ENCODE measurements at regions not wholly inside any gene's neighbourhood (a gene's known extent, or its start where the extent isn't known, plus 50 kb on each side); places are given as distances from the start of the nearest gene placed in this dataset.

DNA sequence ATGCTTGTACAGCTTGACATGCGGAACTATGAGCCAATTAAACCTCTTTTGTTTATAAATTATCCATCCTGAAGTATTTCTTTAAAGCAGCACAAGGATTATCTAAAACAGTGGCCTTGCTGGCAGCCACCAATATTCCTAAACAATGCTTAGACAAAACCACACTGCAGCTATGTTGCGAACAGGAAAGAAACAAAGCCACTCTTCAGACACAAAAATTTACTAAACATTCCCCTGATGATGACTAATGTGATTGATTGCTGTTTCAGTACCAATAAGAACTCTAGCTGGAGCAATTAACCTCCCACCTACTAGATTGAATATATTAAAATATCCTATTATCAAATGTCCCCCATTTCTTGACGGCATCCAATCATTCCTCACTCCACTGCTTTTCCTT, 325.8 kb upstream of the REG3G start:
- Mint-ChIP-seq H3K27me3 (ENCODE audit: insufficient read depth) (no peaks in the 10 kb centered on the region; the same call in 1 of the 2 replicates), H3K4me3 (no peak overlapping the region), H3K36me3 (ENCODE audit: low read depth) (no peaks in the 10 kb centered on the region), H3K27ac (no peak overlapping the region), H3K9me3 (peaks cover 19% of the 10 kb centered on the region), H3K4me1 (ENCODE audit: low read depth) (no peaks in the 10 kb centered on the region)
- no peak for DNase-seq
- TF ChIP-seq, protein P1, sequence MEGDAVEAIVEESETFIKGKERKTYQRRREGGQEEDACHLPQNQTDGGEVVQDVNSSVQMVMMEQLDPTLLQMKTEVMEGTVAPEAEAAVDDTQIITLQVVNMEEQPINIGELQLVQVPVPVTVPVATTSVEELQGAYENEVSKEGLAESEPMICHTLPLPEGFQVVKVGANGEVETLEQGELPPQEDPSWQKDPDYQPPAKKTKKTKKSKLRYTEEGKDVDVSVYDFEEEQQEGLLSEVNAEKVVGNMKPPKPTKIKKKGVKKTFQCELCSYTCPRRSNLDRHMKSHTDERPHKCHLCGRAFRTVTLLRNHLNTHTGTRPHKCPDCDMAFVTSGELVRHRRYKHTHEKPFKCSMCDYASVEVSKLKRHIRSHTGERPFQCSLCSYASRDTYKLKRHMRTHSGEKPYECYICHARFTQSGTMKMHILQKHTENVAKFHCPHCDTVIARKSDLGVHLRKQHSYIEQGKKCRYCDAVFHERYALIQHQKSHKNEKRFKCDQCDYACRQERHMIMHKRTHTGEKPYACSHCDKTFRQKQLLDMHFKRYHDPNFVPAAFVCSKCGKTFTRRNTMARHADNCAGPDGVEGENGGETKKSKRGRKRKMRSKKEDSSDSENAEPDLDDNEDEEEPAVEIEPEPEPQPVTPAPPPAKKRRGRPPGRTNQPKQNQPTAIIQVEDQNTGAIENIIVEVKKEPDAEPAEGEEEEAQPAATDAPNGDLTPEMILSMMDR (IDR thresholded peaks at IDR 0.05) = no peak

DNA sequence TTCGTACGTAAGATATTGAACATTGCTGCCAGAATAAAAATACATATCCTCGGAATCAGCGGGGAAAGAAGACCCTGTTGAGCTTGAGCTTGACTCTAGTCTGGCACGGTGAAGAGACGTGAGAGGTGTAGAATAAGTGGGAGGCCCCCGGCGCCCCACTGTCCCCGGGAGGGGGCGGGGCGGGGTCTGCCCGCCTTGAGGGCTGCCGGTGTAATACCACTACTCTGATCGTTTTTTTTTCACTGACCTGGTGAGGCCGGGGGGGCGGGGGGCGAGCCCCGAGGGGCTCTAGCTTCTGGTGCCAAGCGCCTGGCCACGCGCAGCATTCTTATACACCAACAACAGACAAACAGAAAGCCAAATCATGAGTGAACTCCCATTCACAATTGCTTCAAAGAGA, 324.0 kb upstream of the REG3G start:
- no peaks in the 10 kb centered on the region; the same call in 1 of the 2 replicates for H3K27me3 Mint-ChIP-seq (ENCODE audit: insufficient read depth)
- no peak for DNase-seq
- no peaks in the 10 kb centered on the region for H3K36me3 Mint-ChIP-seq (ENCODE audit: low read depth)
- peaks cover 19% of the 10 kb centered on the region for H3K9me3 Mint-ChIP-seq
- H3K27ac Mint-ChIP-seq = no peak overlapping the region
- TF ChIP-seq, protein P1 (IDR thresholded peaks at IDR 0.05) = no peak
- no peak overlapping the region for H3K4me3 Mint-ChIP-seq
- no peaks in the 10 kb centered on the region for H3K4me1 Mint-ChIP-seq (ENCODE audit: low read depth)

DNA sequence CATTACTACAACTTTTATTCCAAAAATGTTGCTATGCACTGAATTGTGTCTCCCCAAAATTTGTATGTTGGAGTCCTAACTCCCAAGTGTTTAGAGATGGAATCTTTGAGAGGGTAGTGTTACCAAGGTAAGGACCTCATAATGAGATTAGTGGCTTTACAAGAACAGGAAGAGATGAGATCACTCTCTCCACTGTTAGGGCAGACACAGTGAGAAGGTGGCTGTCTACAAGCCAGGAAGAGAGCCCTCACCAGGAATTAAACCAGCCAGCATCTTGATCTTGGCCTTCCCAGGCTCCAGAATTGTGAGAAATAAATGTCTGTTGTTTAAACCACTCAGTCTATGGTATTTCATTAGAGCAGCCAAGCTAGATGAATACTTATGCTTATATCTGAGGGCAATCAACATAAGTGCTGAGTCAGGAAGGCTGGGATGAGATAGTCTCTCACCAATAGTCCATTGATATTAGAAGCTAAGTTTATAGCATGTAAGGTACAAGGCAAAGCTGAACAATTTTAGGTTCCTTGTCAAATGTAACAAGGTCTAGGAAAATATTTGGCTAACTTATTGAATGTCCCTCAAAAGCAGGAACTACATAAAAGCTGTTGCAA, 317.6 kb upstream of the REG3G start:
- TF ChIP-seq, protein P1 (IDR thresholded peaks at IDR 0.05) = no peak
- Mint-ChIP-seq H3K27ac (no peak overlapping the region), H3K4me1 (ENCODE audit: low read depth) (no peaks in the 10 kb centered on the region)

DNA sequence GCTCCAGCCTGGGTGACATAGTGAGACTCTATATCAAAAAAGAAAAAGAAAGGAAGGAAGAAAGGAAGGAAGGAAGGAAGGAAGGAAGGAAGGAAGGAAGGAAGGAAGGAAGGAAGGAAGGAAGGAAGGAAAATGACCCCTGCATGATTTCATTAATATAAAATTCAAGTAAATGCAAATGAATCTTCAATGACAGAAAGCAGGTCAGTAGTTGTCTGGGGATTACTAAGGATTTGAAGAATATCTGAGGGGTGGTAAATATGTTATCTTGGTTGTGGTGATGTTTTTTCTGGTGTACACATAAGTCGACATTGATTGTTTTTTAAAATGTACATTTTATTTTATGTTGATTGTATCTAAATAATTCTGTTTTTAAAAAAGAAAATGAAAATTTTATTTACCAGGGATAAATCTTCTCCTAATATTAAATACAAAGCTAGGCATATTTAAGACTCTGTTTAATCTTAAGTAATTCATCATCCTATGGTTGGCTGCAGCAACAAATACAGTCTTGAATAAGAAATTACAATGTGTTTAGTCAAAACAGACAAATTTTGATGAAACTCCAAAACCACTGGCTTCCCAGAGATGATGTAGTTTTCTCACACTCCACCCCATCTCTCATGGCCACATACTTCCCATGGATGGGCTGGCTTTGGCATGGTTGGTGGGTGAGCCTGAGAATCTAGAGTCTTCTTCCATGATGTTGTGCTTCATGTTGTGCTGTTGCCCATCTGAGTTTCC, 314.7 kb upstream of the REG3G start:
- H3K9me3 Mint-ChIP-seq = peaks cover 9% of the 10 kb centered on the region
- H3K27me3 Mint-ChIP-seq (ENCODE audit: insufficient read depth) = no peaks in the 10 kb centered on the region
- no peak overlapping the region for H3K4me3 Mint-ChIP-seq
- TF ChIP-seq, protein P1 (IDR thresholded peaks at IDR 0.05) = no peak
- H3K27ac Mint-ChIP-seq = no peak overlapping the region
- DNase-seq = no peak
- no peaks in the 10 kb centered on the region for H3K36me3 Mint-ChIP-seq (ENCODE audit: low read depth)
- H3K4me1 Mint-ChIP-seq (ENCODE audit: low read depth) = no peaks in the 10 kb centered on the region

More for the DNA sequence above, 317.6 kb upstream of the REG3G start:
- Mint-ChIP-seq H3K9me3 (peaks cover 9% of the 10 kb centered on the region; the same call in 1 of the 2 replicates), H3K36me3 (ENCODE audit: low read depth) (no peaks in the 10 kb centered on the region), H3K27me3 (ENCODE audit: insufficient read depth) (no peaks in the 10 kb centered on the region), H3K4me3 (no peak overlapping the region)
- DNase-seq = no peak

DNA sequence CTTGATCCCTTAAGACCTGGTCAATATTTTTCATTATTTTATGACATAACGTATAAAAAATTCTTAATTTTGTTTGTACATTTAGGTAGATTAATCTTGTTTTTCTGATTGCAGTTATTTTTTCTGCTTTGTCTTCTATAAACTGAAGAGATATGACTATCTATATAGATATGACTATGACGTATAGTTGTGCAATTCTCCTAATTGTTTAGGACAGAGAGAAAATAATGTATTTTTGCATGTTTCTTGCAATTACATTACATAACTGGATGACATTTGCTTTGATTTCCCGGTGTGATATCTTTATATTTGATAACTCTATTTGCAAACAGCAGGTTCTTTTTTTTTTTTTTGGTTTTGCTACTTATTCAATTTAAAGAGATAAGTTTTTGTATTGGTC, 310.2 kb upstream of the REG3G start:
- no peaks in the 10 kb centered on the region for H3K36me3 Mint-ChIP-seq (ENCODE audit: low read depth)
- no peak for DNase-seq
- H3K27me3 Mint-ChIP-seq (ENCODE audit: insufficient read depth) = no peaks in the 10 kb centered on the region
- H3K4me3 Mint-ChIP-seq = no peak overlapping the region
- H3K4me1 Mint-ChIP-seq (ENCODE audit: low read depth) = no peaks in the 10 kb centered on the region
- TF ChIP-seq, protein P1 (IDR thresholded peaks at IDR 0.05) = no peak
- H3K9me3 Mint-ChIP-seq = peaks cover 17% of the 10 kb centered on the region
- no peak overlapping the region for H3K27ac Mint-ChIP-seq

Data from HFFc6 (cell line).